Esophagus muscularis mucosa (tissue), 4 donors: ENCODE measurements at regions not wholly inside any gene's neighbourhood (a gene's known extent, or its start where the extent isn't known, plus 50 kb on each side); places are given as distances from the start of the nearest gene placed in this dataset.

ENCODE experiments used
- DNase-seq: peaks from one replicate; pipeline ENCODE4 v3.0.0-alpha.2; 2017; ENCODE audit errors: extremely low spot score
- H3K27ac ChIP-seq, 4 donors: fragments of 200-600 bp; sonication (generic); replicated peaks in 1 of 4; 1 replicate in 3 of 4; 2 replicates in 1 of 4; pipeline ENCODE4 v1.5.1; 2016 to 2019; ENCODE audit warnings: mild to moderate bottlenecking in 1 of 4
- H3K27me3 ChIP-seq, 4 donors: fragments of 200-600 bp; sonication (generic); one replicate each; pipeline versions ENCODE4 v1.5.1 to v1.6.0; 2016 to 2019
- H3K36me3 ChIP-seq, 4 donors: fragments of 200-600 bp; sonication (generic); one replicate each; pipeline ENCODE4 v1.5.1; 2016 to 2019
- H3K4me1 ChIP-seq, 4 donors: fragments of 200-600 bp; sonication (generic); one replicate each; pipeline ENCODE4 v1.5.1; 2016 to 2019
- H3K4me3 ChIP-seq, 4 donors: fragments of 200-600 bp; sonication (generic); 1 replicate in 2 of 4; 2 replicates in 2 of 4; pipeline ENCODE4 v1.5.1; 2016 to 2019; ENCODE audit warnings: mild to moderate bottlenecking in 4 of 4, moderate library complexity in 1 of 4
- H3K9me3 ChIP-seq, 4 donors: fragments of 200-600 bp; sonication (generic); 1 replicate in 3 of 4; 2 replicates in 1 of 4; pipeline ENCODE4 v1.5.1; 2016 to 2019
- EP300 ChIP-seq: sonication (generic); formaldehyde crosslinking; IDR thresholded peaks from one replicate; pipeline ENCODE4 v1.6.1; 2017; ENCODE audit warnings: antibody characterized with exemption
- POLR2A ChIP-seq: fragments of 450-650 bp; IDR thresholded peaks from one replicate; pipeline ENCODE4 v1.6.1; 2017; ENCODE audit warnings: antibody characterized with exemption, moderate library complexity, mild to moderate bottlenecking, low read depth
- POLR2AphosphoS5 ChIP-seq, 2 donors: sonication (generic); formaldehyde crosslinking; IDR thresholded peaks; one replicate each; pipeline ENCODE4 v1.6.1; 2017; ENCODE audit warnings: antibody characterized with exemption in 2 of 2
- WGBS: methylation state at CpG from one replicate; pipeline ENCODE4 v1.1.5; 2018; 5-methylcytosine and 5-hydroxymethylcytosine counted together
- intact Hi-C: fragments of 100-400 bp; cut with DNase I; formaldehyde crosslinking; loops from one replicate; pipeline ENCODE4 v1.15.1; 2023
- TF ChIP-seq, protein P1 (sequence below), 3 experiments: fragments of 200-600 bp in 2 of 3; fragments of 450-650 bp in 1 of 3; sonication (generic) in 2 of 3; IDR thresholded peaks; one replicate each; pipeline ENCODE4 v1.5.1; 2017 to 2019; ENCODE audit warnings: antibody characterized with exemption in 3 of 3, mild to moderate bottlenecking in 2 of 3, moderate library complexity in 1 of 3

GRCh38 chr20:43798291-43799149 lies 71.7 kb upstream of the GTSF1L start:
- Histone ChIP-seq H3K27me3 (peaks cover 0 to 3% (median 0%) of the 10 kb centered on the region in 4 donors), H3K36me3 (no peaks in the 10 kb centered on the region), H3K4me1 (peaks cover 0 to 4% (median 0%) of the 10 kb centered on the region in 4 donors), H3K9me3 (peaks cover 0 to 7% (median 4%) of the 10 kb centered on the region in 4 donors), H3K4me3 (no peak overlapping the region), H3K27ac (no peak overlapping the region)
- TF ChIP-seq EP300 (no peak), POLR2AphosphoS5 (IDR thresholded peaks at IDR 0.05) (no peak), POLR2A (no peak)
- TF ChIP-seq, protein P1, sequence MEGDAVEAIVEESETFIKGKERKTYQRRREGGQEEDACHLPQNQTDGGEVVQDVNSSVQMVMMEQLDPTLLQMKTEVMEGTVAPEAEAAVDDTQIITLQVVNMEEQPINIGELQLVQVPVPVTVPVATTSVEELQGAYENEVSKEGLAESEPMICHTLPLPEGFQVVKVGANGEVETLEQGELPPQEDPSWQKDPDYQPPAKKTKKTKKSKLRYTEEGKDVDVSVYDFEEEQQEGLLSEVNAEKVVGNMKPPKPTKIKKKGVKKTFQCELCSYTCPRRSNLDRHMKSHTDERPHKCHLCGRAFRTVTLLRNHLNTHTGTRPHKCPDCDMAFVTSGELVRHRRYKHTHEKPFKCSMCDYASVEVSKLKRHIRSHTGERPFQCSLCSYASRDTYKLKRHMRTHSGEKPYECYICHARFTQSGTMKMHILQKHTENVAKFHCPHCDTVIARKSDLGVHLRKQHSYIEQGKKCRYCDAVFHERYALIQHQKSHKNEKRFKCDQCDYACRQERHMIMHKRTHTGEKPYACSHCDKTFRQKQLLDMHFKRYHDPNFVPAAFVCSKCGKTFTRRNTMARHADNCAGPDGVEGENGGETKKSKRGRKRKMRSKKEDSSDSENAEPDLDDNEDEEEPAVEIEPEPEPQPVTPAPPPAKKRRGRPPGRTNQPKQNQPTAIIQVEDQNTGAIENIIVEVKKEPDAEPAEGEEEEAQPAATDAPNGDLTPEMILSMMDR (IDR thresholded peaks at IDR 0.05) = no peak
- intact Hi-C loops = no loop called here
- DNase-seq = no peak
- 71% methylated on average over 7 of the region's 7 CpGs for WGBS

DNA sequence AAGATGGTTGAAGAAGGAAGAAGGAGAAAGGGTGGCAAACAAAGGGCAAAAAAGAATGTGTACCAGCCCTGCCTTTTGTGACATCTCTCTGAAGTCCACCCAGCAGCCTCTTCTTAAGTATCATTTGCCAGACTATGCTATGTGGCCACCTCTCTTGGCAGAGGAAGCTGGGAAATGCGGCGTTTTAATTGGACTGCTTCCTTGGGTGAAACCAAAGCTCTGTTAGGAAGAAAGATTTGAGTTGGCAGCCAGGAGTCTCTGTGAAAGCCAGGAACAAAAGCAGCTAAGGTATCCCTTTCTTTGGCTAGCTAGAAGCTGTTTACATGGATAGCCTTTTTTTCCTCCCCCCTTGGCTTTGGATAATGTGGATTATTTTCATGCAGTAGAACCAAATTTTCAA lies 67.5 kb upstream of the GTSF1L start:
- Histone ChIP-seq H3K27me3 (peaks cover 0 to 3% (median 0%) of the 10 kb centered on the region in 4 donors), H3K27ac (no peak overlapping the region), H3K4me1 (peaks cover 0 to 4% (median 0%) of the 10 kb centered on the region in 4 donors), H3K4me3 (no peak overlapping the region), H3K36me3 (no peaks in the 10 kb centered on the region), H3K9me3 (peaks cover 0 to 7% (median 3%) of the 10 kb centered on the region in 4 donors)
- DNase-seq = no peak
- 69% methylated on average over 2 of the region's 2 CpGs for WGBS
- intact Hi-C loops = no loop called here
- TF ChIP-seq POLR2AphosphoS5 (IDR thresholded peaks at IDR 0.05) (no peak), POLR2A (no peak), EP300 (no peak)
- TF ChIP-seq, protein P1 (IDR thresholded peaks at IDR 0.05) = no peak

- no peak overlapping the region for H3K27ac ChIP-seq
- DNase-seq = no peak
- no peaks in the 10 kb centered on the region for H3K27me3 ChIP-seq
- H3K9me3 ChIP-seq = peaks cover 0 to 7% (median 0%) of the 10 kb centered on the region in 4 donors
- no peaks in the 10 kb centered on the region for H3K4me1 ChIP-seq
- no peak overlapping the region for H3K4me3 ChIP-seq
- H3K36me3 ChIP-seq = no peaks in the 10 kb centered on the region
- intact Hi-C loops = no loop called here
- no peak for TF ChIP-seq EP300
- no peak for TF ChIP-seq POLR2A
- TF ChIP-seq, protein P1 (IDR thresholded peaks at IDR 0.05) = no peak
- TF ChIP-seq POLR2AphosphoS5 (IDR thresholded peaks at IDR 0.05) = no peak
Measured at GRCh38 chr20:43789593-43789992, 62.8 kb upstream of the GTSF1L start.

GRCh38 chr20:43787937-43788336 lies 61.1 kb upstream of the GTSF1L start:
- no peak for DNase-seq
- Histone ChIP-seq H3K4me3 (no peak overlapping the region), H3K4me1 (no peaks in the 10 kb centered on the region), H3K9me3 (peaks cover 0 to 7% (median 0%) of the 10 kb centered on the region in 4 donors), H3K36me3 (no peaks in the 10 kb centered on the region), H3K27me3 (no peaks in the 10 kb centered on the region), H3K27ac (no peak overlapping the region)
- intact Hi-C loops = no loop called here
- 93% methylated on average over 2 of the region's 2 CpGs for WGBS
- TF ChIP-seq POLR2A (no peak), EP300 (no peak), POLR2AphosphoS5 (IDR thresholded peaks at IDR 0.05) (no peak)
- TF ChIP-seq, protein P1 (IDR thresholded peaks at IDR 0.05) = no peak
